GM23248 (cell line): ENCODE measurements at regions not wholly inside any gene's neighbourhood (a gene's known extent, or its start where the extent isn't known, plus 50 kb on each side); places are given as distances from the start of the nearest gene placed in this dataset.

ENCODE experiments used
- EZH2 ChIP-seq: fragments of 200-600 bp; sonication (generic); IDR thresholded peaks from 2 replicates; pipeline ENCODE4 v1.6.1; 2018; ENCODE audit warnings: antibody characterized with exemption, mild to moderate bottlenecking; ENCODE audit not compliant: insufficient read depth, poor library complexity, severe bottlenecking
- EZH2phosphoT487 ChIP-seq: fragments of 200-600 bp; sonication (generic); IDR thresholded peaks from 2 replicates; pipeline ENCODE4 v1.6.1; 2018; ENCODE audit warnings: antibody characterized with exemption, moderate library complexity, mild to moderate bottlenecking, low read depth; ENCODE audit not compliant: insufficient read depth

DNA sequence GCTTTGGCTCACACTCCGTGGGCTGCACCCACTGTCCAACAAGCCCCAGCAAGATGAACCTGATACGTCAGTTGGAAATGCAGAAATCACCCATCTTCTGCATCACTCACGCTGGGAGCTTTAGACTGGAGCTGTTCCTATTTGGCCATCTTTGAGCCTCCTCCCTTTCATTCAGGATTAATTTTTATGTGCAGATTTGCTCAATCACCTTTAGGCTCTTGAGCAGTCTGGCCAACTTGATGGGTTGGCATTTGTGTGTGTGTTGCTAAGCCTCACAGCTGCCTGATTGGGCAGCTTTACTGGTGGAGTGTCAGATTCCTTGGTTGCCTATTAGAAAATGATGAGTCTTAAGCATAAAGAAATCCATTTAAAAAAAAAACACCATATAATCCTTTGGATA is 236.1 kb downstream of the KIF20B start:
- TF ChIP-seq EZH2phosphoT487 (no peak), EZH2 (no peak)
